ENCODE measurements at regions not wholly inside any gene's neighbourhood (a gene's known extent, or its start where the extent isn't known, plus 50 kb on each side); places are given as distances from the start of the nearest gene placed in this dataset.

DNA sequence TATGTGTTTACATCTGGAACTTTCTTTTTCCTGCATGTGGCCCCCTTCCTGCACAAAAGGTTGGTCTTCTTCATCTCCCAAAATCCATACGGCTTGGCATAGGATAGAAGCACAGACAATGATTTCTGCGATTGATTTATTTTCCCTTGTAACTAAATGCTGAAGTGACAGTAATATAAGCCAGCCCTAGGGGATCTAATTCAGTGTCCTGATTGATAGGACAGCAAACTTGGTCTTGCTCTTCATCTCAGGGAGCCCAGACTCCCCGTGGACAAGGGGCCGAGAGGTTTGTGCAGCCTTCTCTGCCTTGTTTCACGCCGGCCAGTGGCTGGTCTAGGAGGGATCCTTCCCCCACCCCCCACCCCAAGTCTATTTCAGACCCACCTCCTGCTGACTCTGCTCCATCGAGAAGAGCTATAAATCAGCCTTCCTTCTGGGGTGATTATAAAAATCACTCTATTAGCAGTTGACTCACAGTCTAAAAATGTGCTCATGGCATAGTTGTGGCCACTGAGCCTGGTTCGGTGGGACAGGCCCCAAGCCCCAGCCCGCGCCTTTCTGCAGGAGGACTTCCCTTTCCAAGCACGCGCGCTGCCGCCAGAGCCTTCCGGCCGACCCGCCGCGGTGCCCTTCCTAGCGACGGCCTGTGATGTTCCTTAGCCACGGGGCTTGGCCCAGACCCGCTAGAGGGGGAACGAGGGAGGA, 89.8 kb upstream of the COL5A1 start:
- H3K27ac Mint-ChIP-seq: no peak overlapping the region
- no peaks in the 10 kb centered on the region for H3K4me1 Mint-ChIP-seq
- H3K36me3 Mint-ChIP-seq (ENCODE audit: low read depth): no peaks in the 10 kb centered on the region
- no peak for DNase-seq
- H3K4me3 Mint-ChIP-seq: no peak overlapping the region
- H3K9me3 Mint-ChIP-seq: no peaks in the 10 kb centered on the region
- intact Hi-C loops (cut with micrococcal nuclease): no loop called here
- H3K27me3 Mint-ChIP-seq: no peaks in the 10 kb centered on the region

DNA sequence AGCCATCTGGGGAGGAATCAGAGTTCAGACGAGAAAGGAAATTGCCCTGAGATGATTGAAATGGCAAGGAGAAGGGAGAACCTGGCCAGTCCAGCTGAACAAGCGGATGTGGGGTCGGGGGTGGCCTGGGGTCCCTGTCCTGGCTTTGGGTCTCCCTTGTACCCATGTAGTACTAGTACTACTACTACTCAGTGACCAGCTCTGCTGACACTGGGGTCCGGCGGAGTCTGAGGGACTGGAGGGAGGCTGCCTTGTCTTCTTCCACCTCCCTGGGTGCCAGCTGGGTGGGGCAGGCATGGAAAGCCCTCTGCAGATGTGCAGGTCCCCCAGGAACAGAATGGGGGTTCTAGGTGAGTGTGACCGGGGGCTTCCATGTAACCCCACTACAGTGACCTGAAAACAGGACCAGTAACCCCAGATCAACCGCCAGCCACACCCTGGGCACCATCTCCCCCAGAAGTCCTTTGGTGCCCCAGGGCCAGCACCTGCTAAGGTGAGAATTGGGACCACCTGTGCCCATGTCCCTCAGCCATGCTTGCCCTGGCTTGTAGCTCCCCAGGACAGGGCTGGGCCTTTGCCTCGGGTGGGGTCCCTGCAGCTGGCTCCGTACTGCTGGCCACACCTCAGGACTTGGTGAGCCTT, 89.1 kb upstream of the COL5A1 start:
- H3K27me3 Mint-ChIP-seq: no peaks in the 10 kb centered on the region
- DNase-seq: no peak
- H3K4me1 Mint-ChIP-seq: no peaks in the 10 kb centered on the region
- H3K9me3 Mint-ChIP-seq: no peaks in the 10 kb centered on the region
- no peak overlapping the region for H3K27ac Mint-ChIP-seq
- no peak overlapping the region for H3K4me3 Mint-ChIP-seq
- no peaks in the 10 kb centered on the region for H3K36me3 Mint-ChIP-seq (ENCODE audit: low read depth)
- intact Hi-C loops (cut with micrococcal nuclease): no loop called here

DNA sequence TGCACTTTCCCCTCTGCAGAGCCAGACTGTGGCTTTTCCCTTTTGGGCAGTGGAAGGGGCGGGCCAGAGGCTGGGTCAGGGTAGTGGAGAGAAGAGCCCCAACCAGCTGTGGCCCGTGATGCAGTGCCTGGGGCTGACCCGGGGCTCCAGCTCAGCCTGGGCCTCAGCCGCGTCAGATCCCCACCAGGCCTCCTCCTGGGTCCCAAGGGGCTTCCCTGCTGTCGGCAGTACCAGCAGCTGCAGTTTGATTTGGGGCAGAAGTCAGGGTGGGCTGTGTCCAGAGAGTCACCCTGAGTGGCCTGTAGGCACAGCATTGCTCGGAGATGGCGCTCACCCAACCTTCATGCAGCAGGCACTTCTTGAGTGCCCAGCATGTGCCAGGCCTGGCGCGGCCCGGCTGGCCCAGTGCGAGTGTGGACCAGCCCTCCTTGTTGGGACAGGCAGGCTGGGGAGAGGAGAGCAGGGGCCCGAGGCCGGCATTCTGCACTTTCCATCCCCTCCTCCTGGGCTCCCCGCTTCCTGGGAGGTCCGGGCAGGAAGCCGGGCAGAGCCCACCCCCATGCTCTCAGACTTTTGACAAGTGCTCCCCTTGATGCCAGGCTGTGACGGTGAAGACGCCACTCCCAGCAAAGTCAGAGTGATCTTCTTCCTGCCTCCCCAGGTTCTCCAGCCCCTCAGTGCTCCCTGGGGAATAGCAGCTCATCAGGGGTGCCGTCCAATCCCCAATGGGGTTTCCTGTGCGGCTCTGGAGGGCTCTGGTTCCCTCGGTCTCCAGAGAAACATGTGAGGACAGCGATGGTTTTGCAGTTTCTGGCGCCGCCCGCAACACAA, 88.3 kb upstream of the COL5A1 start:
- Mint-ChIP-seq H3K4me3 (no peak overlapping the region), H3K9me3 (no peaks in the 10 kb centered on the region), H3K4me1 (no peaks in the 10 kb centered on the region), H3K27me3 (no peaks in the 10 kb centered on the region), H3K27ac (no peak overlapping the region), H3K36me3 (ENCODE audit: low read depth) (no peaks in the 10 kb centered on the region)
- DNase-seq: no peak
- intact Hi-C loops (cut with micrococcal nuclease): no loop called here

DNA sequence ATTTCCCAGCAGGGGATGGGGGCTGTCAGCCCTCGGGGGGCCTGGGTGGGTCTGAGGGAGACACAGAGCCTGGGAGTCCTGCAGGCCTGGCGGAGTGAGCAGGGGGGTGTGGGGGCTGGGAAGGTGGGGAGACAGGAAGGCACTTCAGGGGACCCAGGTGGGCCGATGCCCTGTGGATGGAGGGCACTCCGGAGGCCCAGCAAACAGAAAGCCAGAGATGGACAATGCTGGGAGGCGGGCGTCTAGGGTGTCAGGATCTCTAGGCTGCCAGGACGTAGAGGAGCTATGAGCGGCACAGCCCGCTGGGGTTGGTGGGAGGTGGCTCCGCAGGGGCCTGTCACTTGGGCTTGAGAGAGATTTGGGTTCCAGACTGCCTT, 87.6 kb upstream of the COL5A1 start:
- H3K27me3 Mint-ChIP-seq: no peaks in the 10 kb centered on the region
- intact Hi-C loops (cut with micrococcal nuclease): no loop called here
- H3K27ac Mint-ChIP-seq: no peak overlapping the region

DNA sequence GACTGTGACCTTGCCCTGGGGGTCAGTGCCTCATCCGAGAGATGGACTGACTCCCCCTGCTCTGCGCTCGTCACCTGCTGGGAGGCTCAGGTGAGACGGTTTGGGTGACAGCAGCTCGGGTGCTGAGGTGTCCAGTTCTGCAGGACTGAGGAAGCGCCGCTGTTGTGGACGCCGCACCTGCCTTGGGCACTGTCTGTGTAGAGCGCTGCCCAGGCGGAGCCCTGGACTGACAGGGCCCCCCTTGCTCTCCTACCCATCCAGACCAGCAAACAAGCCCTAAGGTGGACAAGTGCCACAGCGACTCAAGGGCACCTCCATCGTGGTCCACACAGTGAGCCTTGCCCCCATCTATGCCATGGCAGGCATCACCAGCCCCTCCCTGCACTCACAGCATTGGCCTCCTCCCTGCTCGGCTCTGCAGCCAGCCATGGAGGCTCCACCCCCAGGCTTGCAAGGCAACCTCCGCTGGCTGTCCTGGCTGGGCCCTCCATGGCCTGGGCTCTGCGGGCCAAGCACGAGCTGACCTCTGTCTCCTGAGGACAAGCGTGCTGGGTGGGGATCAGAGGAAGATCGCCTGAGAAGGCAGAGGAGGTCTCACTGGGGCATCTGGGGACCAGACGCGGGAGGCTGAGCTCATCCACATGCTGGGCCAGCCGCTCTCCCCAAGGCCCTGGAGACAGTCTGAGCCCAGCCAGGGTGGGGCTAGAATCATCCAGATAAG, 87.1 kb upstream of the COL5A1 start:
- Mint-ChIP-seq H3K36me3 (ENCODE audit: low read depth) (no peaks in the 10 kb centered on the region), H3K4me3 (no peak overlapping the region)
- intact Hi-C loops (cut with micrococcal nuclease): no loop called here

More for the DNA sequence above, 87.6 kb upstream of the COL5A1 start:
- H3K4me1 Mint-ChIP-seq: peaks cover under 1% of the 10 kb centered on the region
- no peak overlapping the region for H3K4me3 Mint-ChIP-seq
- H3K36me3 Mint-ChIP-seq (ENCODE audit: low read depth): no peaks in the 10 kb centered on the region
- no peak for DNase-seq
- H3K9me3 Mint-ChIP-seq: no peaks in the 10 kb centered on the region

DNA sequence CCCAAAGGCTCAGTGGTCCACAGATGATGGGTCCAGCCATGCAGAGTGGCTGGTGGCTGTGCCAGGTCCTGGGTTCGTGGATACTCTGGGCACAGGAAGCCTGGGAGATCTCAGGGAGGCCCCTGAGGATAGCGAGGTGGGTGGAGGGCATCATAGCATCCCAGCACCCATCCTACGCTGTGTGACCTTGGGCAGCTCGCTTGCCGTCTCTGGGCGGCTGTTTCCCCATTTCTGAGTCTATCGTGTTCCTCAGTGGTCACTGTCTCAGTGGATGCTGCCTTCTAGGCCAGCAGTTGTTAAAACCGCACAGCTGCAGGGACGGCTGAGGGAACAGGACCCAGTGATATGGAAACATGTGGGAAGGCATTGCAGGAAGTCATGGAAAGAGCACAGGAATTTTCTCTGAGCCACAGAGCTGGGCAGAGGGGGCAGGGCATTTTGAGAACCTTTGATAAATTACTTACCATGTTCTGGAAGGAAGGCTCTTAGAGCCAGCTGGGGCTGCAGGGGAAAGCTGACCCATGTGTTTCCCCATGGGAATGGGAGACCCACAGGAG, 86.4 kb upstream of the COL5A1 start:
- intact Hi-C loops (cut with micrococcal nuclease): no loop called here
- H3K36me3 Mint-ChIP-seq (ENCODE audit: low read depth): no peaks in the 10 kb centered on the region
- H3K9me3 Mint-ChIP-seq: no peaks in the 10 kb centered on the region
- peaks cover 2% of the 10 kb centered on the region for H3K4me1 Mint-ChIP-seq
- H3K4me3 Mint-ChIP-seq: no peak overlapping the region
- no peak for DNase-seq
- H3K27me3 Mint-ChIP-seq: no peaks in the 10 kb centered on the region
- H3K27ac Mint-ChIP-seq: no peak overlapping the region

More for the DNA sequence above, 87.1 kb upstream of the COL5A1 start:
- Mint-ChIP-seq H3K4me1 (peaks cover 2% of the 10 kb centered on the region), H3K27me3 (no peaks in the 10 kb centered on the region), H3K9me3 (no peaks in the 10 kb centered on the region), H3K27ac (no peak overlapping the region)
- no peak for DNase-seq

DNA sequence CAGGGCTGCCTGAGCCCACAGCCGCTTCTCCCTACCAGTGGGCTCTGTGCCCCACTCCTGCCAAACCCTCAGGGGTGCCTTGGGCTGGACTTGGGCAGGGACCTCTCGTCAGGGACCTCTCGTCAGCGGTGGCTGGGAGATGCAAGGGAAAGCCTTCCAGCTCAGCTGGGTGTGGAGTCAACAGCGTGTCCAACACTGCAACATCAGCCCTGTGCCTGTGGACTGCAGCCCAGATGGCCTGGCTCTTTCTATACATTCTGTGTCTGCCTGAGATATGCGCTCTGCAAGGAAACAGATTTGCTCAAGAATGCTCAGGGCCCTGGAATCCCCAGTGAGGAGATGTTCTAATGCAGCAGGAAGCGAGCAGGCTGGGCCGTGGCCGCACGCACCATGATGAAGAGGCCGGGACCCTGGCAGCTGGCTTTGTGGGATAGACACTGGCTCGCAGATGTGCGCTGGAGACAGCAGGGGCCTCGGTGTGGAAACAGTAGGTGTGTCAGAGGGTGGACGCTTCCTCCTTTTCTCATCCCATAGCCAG, 85.0 kb upstream of the COL5A1 start:
- no peak overlapping the region for H3K27ac Mint-ChIP-seq
- H3K4me1 Mint-ChIP-seq: peaks cover 5% of the 10 kb centered on the region
- intact Hi-C loops (cut with micrococcal nuclease): no loop called here
- H3K36me3 Mint-ChIP-seq (ENCODE audit: low read depth): no peaks in the 10 kb centered on the region
- H3K27me3 Mint-ChIP-seq: no peaks in the 10 kb centered on the region
- no peak for DNase-seq
- no peak overlapping the region for H3K4me3 Mint-ChIP-seq
- no peaks in the 10 kb centered on the region for H3K9me3 Mint-ChIP-seq

DNA sequence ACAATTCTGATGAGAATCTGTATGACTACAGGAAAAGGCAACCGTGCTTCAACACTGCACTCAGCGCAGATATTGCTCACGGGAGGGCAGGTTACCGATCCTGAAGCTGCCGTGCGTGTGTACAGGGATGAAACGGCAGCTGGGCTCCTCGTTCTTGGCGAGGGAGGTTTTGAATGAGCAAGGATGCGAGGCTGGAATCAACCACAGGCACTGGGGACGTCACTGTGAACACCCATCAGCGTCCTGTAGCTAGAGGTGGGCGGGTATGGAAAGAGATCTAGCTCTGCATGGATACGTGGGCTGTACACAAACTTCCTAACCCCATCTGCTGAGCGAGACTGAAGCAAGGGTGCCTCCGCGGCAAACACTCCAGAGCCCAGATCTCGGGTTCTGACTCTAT, 84.3 kb upstream of the COL5A1 start:
- no peak overlapping the region for H3K4me3 Mint-ChIP-seq
- H3K27me3 Mint-ChIP-seq: no peaks in the 10 kb centered on the region
- no peaks in the 10 kb centered on the region for H3K36me3 Mint-ChIP-seq (ENCODE audit: low read depth)
- H3K4me1 Mint-ChIP-seq: peaks cover 5% of the 10 kb centered on the region
- intact Hi-C loops (cut with micrococcal nuclease): no loop called here
- H3K9me3 Mint-ChIP-seq: no peaks in the 10 kb centered on the region
- DNase-seq: no peak
- H3K27ac Mint-ChIP-seq: no peak overlapping the region

DNA sequence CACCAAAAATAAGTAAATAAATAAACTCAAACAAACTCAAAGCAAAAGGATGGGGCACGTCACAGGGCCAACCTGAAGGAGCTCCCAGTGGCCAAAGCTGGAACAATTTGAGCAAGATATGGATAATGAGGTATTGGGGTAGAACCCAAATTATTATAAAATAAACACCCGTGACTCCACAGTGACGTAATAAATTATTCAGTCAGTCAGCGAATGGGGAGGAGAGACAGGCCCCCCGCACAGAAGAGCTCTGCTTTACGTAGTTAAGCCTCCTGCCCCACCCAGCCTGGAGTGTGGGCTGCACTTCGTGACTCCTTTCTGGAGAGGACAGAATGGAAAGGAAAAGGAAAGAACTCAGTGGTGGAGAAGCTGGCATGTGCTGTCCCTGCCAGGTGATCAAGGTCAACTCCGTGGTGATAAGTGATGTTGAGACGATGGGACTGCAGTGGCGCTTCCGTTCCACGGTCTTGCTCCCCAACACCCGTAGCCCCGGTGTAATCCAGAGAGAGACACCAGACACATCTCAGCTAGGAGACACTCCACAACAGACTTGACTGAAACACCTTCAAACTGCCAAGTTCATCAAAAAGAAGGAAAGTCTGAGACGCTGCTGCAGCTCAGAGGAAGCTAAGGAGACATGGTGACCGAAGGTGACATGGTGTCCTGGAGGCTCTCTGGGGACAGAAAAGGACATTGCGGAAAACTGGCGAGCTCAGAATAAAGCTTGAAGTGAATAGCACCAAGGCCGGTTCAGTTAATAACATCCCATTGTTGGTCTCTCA, 83.3 kb upstream of the COL5A1 start:
- peaks cover 2% of the 10 kb centered on the region for H3K27me3 Mint-ChIP-seq
- peaks cover 5% of the 10 kb centered on the region for H3K4me1 Mint-ChIP-seq
- intact Hi-C loops (cut with micrococcal nuclease): no loop called here
- H3K4me3 Mint-ChIP-seq: no peak overlapping the region
- no peak for DNase-seq
- no peak overlapping the region for H3K27ac Mint-ChIP-seq
- no peaks in the 10 kb centered on the region for H3K36me3 Mint-ChIP-seq (ENCODE audit: low read depth)
- H3K9me3 Mint-ChIP-seq: no peaks in the 10 kb centered on the region

DNA sequence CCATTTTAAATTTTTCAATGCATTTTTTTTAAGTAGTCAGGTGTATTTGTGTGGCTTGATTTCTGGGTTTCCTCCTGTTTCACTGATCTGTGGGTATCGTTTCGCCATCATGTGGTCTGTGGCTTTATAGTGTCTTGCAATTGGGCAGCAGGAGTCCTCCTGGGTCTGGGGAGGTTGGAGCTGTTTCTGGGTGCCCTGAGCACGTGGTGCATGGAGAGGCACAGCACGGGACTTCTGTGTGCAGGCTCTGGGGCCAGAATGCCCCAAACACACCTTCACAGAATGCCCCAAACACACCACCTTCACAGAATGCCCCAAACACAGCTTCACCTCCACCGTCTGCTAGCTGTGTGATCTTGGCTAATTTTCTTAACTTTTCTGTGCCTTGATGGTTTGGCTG, 82.6 kb upstream of the COL5A1 start:
- Mint-ChIP-seq H3K9me3 (no peaks in the 10 kb centered on the region), H3K27me3 (peaks cover 2% of the 10 kb centered on the region), H3K4me1 (peaks cover 5% of the 10 kb centered on the region), H3K36me3 (ENCODE audit: low read depth) (no peaks in the 10 kb centered on the region), H3K27ac (no peak overlapping the region), H3K4me3 (no peak overlapping the region)
- no peak for DNase-seq
- intact Hi-C loops (cut with micrococcal nuclease): no loop called here

DNA sequence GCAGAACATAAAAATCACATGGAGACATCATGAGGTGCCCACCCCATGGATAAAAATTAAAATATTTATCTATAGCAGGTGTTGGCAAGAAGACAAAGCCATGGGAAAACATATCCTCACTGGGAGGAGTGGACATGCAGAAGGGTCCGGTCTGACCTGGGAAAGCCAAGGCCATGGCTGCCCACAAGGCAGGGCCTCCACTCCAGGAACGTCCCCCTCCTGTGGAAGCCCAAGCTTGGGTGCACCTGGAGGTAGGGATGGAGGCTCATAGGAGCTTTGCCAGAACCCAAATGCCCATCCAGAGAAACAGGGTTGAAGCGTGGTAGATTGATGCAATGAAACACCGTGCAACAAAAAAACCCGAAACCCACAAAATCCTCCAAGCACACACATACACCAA, 81.4 kb upstream of the COL5A1 start:
- Mint-ChIP-seq H3K27me3 (peaks cover 2% of the 10 kb centered on the region), H3K4me1 (peaks cover 5% of the 10 kb centered on the region), H3K36me3 (ENCODE audit: low read depth) (no peaks in the 10 kb centered on the region), H3K9me3 (no peaks in the 10 kb centered on the region), H3K27ac (no peak overlapping the region), H3K4me3 (no peak overlapping the region)
- intact Hi-C loops (cut with micrococcal nuclease): no loop called here
- no peak for DNase-seq

DNA sequence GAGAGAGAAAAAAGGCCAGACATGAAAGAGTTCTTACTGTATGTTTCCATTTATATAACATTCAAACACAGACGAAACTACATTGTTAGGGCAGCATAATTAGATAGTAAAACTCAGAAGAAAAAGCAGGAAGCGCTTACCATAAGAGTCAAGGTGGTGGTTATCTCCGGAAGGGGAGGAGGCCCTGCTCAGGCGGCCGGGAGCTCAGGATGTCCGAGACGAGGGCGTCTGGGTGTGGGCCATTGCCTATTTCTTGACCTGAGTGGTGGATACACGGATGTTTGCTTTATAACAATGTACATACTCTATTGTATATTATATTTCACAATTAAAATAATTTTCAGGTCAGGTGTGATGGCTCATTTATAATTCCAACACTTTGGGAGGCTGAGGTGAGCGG, 80.9 kb upstream of the COL5A1 start:
- DNase-seq: no peak
- H3K9me3 Mint-ChIP-seq: no peaks in the 10 kb centered on the region
- intact Hi-C loops (cut with micrococcal nuclease): no loop called here
- H3K4me1 Mint-ChIP-seq: peaks cover 5% of the 10 kb centered on the region
- no peak overlapping the region for H3K4me3 Mint-ChIP-seq
- peaks cover 2% of the 10 kb centered on the region for H3K27me3 Mint-ChIP-seq
- no peak overlapping the region for H3K27ac Mint-ChIP-seq
- H3K36me3 Mint-ChIP-seq (ENCODE audit: low read depth): no peaks in the 10 kb centered on the region
